HG03520 (cell line): ENCODE measurements at regions not wholly inside any gene's neighbourhood (a gene's known extent, or its start where the extent isn't known, plus 50 kb on each side); places are given as distances from the start of the nearest gene placed in this dataset.

ENCODE experiments used
- ATAC-seq: cut with Tn5 transposase; IDR thresholded peaks from one replicate; pipeline ENCODE4 v1.9.1; 2021; ENCODE audit warnings: mild to moderate bottlenecking, moderate library complexity; ENCODE audit not compliant: unreplicated experiment

DNA sequence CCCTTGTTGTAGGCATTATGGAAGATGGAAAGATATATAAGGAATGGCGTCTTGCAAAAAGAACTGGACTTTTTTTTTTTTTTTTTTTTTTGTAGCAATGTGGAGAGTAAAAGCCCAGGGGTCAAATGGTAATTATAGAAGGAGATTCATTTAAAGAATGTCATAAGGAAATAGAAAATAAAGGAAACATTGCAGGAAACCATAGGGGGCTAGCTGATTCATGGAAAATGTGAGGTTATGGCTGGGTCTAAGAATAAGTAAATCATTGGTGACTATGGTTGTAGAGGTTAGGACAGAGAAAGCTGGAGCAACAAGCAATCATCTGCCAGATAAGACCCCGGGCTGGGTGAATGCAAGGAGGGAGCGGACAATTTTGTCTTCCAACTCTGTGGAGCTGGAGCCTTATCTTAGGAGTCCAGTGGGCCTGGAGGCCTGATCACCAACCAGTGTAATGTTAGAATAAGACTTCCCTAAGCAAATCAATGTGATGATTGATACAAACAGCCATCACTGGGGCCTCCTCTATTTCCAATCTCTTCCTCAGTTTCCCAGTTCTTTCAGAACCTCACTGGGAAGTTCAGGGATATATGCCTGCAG, 201.2 kb upstream of the TNP1 start:
- ATAC-seq, result no peak

DNA sequence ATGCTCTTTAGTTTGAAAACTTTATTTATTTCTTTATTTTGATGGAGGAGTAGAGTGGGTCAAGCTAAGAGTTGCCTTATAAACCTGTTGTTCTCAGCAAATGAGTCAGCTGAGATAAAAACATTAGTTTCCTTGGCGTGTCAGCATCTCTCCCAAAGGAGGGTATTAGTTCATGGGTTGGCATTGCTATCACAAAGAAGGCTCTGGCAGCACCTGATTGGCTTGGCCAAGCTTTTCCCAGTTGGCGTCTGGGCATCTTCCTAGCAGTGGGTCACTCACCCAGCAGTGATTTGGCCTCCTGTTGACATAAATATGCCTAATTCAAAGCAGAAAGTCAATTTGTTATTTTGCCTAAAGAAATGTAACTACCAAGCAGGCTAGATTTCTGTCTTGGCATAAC, 200.7 kb upstream of the TNP1 start:
- no peak for ATAC-seq

DNA sequence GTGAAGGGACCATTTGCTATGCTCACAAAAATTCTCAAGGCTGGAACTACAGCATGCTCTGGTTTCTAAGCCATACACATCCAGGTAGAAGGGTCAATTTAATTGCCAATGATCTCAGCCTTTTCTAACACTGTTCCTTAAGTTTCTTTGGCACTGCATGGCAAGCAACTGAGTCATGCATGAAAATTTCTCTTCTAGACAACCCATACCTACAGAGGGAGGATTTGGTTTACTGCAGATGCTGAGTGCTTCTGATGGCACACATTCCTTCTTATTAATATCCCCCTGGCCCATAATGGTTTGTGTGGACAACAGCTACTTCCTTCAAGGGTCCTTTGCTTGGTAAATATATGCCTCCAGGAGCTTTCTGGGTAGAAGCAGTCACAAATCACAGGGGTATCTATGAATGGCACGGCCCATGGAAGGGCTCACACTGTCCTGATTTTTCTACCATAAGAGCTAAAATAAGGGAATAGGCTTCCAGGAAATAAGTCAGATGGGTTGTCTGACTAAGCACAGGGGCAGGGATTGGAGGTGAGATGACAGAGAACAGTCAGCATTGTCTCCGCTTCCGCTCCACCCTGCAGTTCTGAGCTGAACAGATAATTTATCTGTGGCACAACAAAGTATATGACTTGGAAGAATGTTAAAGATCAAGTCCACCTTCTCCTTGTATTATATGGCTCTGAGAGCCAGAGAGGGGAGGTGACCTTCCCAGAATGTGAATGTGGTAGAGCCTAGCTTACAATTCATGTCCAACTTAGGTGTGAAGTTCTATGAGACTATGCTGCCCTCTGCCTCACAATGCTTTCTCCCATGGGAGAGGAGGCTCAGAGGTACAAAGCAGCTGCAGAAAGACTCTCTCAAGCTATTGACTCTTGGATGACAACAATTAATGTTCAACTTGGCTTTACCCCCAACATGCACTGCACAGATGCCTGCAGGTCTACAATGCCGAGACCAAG, 199.2 kb upstream of the TNP1 start:
- ATAC-seq, result no peak

DNA sequence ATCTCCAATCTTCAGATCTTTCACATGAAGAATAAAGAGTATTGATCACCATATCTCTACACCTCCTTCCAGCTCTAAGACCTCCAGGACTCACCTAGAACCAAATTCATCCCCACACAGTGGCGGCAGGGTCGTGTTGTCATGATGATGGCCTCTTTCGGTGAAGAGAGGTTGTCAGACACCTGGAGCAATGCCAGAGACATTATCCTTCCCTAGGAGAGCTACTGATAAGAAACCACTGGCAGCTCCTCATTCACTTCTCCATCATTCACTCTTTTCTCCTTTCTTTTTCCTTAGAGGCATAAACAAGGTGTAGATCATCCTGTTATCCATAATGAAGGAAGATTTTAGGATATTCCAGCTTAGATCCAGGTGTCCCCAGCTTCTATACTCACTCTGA, 197.9 kb upstream of the TNP1 start:
- ATAC-seq, result no peak

DNA sequence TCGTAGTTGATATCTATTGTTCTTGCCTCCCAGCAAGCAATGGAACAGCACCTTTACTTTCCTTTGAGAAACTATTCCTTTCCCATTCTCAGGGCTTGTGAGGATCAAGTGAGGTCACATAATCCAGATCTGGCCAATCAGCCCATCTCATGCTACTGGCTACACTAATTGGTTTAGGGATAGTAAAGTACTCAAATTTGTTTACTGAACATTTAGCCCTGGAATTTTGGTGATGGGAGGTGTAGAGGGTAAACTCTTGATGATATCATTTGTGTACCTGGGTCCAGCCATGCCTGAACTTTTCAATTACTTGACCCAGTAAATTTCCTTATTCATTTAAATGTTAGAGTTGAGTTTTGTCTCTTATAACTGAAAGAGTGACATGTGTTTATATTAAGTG, 195.8 kb upstream of the TNP1 start:
- no peak for ATAC-seq

DNA sequence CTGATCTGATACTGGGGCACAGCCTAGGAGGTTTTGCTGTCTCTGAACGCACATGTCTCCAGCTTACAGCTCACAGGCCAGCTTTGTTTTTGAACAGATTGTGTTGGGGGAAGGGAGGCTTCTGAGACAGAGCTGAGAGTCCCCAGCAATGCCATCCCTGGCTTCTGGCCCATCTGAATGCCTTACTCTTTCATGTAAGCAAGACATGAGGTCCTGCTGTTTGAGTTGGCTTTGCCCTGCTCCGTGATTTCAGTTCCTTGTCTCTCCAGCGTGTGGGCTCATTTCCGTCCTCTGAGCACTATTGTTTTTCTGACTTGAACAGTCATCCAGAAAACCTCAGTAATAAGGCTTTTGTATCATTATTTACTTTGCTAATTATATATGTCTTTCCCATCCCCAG, 194.9 kb upstream of the TNP1 start:
- no peak for ATAC-seq

DNA sequence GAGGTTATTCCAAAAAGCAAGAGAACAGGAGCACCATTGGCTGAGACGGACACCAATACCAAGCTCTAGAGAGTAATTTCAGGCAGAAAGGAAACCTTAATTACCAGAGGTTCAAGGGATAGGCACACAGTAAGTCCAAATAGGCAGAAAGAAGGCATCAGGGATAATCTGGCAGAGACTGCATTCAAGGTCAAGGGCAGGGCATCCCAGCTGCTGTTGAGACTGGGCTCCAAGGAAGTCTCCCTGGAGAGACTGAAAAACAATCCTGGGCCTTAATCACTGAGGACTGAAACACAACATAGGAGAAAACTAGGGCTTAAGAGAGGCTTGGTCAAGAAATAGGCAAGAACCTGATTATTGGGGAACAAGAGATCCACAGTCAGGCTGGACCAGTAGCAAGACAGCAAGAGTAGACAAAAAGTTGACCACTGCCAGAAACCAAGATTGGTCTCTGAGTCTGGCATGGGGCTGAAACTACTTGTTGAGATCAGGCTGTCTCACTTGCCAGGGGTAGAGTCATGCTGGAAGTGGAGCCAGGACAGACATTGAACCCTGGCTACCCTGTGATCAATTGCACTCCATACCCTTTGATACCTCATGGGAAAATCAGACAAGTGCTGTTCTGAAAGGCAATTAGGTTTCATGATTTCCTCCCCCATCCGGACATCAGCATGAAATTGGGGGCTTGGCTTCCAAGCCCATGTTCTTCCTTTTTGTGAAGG, 193.2 kb upstream of the TNP1 start:
- no peak for ATAC-seq

DNA sequence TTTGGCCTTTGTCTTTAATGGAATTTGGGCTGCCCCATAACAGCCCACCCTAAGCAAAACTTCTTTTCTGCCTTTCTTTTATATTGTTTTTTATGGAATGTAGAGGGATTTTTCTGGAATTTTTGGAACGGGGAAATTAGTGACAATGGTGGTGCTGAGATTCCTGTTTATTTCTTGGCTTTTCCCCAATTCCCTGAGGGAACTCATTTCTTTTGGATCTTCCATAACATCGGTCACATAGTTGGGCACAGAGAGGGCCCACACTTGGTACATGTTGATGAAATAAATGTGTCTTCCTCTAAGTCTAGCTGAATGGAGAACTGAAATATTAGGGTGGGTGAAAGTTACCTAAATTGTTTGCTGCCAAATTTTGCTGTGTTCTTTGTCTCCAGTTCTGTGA, 191.6 kb upstream of the TNP1 start:
- ATAC-seq, result no peak

DNA sequence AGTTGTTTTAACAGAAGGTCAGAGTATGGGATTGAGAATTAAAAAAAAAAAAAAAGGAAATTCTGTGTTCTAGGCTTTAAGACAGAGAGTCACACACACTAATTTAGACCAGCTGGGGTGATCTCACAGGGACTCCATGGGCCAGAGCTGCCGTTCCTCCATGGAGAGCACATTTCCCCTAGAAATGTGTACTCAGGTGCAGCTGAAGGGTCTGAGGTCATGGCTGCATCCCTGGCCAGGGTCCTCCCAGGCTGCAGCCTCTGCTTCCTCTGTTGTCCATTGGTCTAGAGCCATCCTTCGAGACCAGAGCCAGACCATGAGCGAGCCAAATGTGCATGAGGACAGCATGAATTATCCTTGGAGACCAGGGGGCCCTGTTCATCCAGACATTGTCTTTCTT, 190.1 kb upstream of the TNP1 start:
- ATAC-seq, result no peak

DNA sequence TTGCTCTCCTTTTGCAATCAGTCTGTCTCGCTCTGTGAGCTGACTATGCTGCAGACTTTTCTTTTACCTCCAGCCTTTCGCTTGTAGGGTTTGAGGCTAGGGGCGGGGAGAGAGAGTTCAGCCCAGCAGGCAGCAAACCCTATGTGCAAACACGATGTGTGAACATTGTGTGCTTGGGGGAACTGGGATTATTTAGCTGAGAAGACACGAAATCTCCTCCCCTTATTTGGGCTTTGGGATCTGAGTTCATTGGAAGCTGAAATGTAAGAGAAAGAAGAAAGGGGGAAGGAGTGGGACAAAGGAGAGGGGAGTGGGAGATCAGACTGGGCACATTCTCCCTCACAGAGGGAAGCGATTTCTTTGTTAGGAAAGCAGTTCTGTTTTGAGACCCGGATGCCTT, 189.6 kb upstream of the TNP1 start:
- no peak for ATAC-seq

DNA sequence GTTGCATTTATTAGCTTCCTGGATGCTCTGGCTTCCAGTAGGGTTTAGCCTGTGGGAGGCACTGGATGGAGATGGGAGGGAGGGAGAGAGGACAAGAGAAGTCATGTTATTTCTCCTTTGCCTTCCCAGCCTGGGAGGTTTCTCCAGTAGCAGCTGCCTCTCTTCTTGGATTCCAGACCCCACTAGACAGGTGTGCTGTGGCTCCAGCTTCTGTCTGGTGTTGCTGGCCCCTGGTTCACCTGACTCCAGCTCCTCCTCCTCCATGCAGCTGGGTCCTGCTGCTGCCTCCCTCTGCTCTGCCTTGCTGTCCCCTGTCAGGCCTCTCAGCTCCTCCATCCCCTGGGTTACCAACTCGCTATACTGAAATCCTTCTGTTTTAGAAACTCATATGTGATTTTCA, 188.9 kb upstream of the TNP1 start:
- no peak for ATAC-seq

DNA sequence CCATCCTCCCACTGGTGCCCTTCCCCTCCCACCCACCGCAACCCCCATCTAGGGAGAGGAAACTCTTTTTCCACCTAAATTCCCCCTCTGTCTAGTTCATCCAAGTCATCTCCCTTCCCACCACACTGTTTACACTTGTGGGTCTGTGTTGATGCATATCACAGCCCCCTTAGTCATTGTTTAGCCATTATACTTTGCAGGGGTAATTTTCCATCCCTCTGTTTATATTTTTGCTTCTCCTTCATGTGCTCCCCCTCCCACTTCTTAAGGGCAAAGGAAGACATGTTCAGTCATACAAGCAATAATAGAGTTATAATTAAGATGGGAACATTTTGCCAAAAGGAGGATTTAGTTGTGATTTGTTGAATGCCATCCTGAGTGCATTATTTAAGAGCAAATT, 187.8 kb upstream of the TNP1 start:
- no peak for ATAC-seq

DNA sequence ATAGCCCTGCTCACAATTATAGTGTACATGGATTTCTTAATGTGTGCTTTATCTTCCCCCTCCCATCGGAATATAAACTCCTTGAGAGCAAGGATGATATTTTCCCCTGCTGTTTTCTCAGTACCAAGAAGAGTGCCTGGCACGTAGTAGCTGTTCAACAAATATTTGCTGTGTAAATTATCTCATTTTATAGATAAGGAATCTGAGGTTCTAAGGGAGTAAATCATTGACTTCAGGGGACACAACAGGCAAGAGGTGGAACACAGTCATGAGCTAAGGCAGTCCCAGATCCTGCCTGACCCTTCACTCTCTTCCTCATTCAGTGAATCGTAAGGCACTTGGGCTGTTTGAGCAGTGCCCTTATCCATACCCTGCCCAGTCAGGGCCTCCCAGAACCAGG, 187.3 kb upstream of the TNP1 start:
- ATAC-seq, result no peak

DNA sequence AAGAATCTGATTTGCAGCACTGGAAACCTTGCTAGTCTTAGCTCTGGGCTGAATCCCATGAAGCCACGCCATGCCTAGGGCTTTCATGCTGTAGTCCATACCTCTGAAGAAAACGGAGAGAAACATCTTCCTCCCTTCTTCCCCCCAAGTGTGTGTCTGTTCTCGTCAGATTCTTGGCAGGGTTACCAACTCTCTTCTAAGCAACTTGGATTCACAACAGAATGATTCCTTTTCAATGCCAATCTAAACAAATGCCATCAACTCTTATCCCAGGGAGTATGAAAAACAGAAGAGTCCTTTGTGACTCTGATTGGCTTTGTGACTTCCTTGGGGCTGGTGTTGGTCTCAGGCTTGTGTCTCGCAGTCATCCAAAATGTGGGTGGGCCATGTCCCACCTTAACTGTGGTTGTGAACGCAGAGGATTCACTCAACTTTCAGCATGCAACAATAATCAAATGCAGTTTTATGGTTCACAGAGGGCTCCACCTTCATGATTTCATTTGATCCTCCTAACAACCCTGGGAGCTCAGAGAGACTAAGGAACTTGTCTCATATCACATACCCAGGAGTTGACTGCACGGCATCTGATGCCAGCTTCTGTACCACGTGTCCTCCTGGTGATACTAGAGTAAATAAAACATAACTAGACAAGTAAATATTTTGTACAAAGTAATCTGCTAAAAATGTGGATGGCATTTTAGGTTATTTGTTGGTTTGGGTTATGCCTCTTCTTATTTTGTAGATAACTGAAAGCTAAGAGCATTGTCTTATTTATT, 186.0 kb upstream of the TNP1 start:
- ATAC-seq, result no peak

DNA sequence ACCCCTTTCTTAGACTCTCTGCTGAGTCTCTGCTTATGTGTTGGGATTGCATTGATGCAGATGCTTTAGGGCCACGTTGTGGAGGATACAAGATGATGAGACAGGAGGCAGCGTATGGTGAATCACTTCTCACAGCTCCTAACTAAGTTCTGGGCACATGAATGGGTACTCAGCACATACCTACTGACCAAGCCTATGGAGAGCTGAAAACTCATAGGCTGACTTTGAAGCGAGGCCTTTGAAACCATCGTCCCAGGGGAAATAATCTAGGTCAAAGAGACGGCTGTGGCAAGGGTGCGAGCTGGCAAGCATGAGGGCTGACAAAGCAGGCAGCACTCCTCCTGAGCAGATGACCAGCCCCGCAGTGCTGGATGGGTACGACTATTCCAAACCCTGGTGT, 180.2 kb upstream of the TNP1 start:
- ATAC-seq, result no peak

DNA sequence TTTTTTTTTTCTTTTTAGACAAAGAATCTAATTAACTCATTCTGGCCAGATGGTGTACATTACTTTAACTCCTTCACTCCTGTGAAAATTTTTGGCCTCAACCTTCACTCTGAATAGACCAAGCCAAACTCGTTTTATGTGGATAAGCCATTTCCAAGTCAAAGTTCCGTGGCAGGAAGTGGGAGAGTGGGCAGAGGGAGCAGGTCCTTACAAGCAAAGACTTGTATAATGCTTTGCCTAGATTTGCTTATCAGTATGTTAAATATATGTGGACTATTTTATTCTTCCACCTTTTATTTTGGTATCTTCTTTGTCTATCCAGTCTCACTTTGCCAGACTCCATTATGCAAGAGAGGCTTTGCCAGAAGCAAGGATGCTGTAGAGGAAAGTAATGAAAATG, 178.1 kb upstream of the TNP1 start:
- ATAC-seq, result no peak

DNA sequence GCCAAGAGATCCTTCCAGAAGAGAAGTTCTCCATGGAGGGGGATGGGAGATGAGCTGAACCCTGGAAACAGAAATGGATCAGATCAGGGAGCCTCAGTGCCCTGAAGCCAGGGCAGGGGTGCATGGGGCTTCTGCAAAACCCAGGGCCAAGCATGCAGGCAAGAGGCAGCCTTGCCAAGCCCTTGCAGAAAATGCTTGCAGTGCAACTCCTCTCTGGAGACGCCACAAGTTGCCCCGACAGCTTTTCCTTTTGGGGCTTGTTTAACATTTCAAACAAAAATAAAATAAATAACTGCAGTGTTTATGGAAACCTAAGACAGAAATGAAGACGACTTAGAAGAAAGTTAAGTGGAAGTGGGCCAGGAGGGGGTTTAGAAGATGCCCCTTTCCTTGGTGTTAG, 177.5 kb upstream of the TNP1 start:
- ATAC-seq, result no peak

DNA sequence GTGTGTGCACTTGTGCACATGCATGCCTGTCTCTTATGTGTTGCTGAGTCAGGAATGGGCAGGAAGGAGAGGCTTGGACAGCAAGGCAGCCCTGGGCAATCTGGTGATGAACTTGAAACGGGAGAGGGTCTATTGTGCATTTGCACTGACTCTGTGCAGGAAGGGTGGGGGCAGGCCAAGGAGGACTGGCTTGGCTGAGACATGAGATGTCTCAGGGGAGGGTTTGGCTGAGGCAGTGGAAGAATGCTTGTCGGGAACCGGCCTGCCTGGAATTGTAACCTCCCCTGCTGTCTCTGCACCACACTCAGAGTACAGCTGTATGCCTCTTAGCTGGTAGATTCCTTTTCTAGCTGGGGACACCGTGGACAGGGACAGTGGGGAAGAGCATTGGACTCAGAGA, 176.1 kb upstream of the TNP1 start:
- ATAC-seq, result no peak

DNA sequence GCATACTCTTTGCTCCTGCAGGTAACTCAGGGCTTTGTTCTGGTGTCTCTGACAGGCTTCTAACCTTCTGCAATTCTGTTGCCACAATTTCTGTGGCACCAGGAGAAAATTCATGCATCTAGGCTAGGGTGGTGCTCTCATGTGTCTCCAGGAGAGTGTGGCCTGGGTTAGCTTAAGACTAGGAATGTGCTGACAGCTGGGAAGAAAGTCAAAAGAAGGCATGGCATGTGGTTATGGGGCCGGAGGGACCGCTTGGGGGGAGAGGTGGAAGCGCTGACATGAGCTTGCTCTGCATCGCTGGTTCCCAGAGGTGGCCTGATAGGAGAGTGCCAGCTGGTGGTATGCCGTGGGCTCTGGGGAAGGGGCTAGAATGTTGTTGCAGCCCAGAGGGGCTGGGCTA, 173.3 kb upstream of the TNP1 start:
- no peak for ATAC-seq

DNA sequence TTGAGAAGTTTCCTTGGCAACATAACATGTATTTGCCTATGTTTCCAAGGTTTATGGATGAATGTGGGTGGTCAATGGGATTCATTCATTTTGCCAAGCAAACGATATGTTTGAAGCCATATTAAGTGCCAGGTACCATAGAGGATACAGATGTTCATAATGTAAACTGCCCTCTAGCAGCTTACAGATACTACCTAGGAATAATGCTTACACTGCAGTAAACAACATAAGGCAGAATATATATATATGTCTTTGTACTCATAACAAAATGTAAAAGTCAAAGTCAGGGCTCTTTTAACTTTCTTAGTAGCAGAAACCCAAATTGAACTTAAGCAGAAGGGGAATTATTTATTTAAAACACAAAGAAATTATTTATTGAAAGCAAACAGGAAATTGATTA, 171.6 kb upstream of the TNP1 start:
- ATAC-seq, result no peak

DNA sequence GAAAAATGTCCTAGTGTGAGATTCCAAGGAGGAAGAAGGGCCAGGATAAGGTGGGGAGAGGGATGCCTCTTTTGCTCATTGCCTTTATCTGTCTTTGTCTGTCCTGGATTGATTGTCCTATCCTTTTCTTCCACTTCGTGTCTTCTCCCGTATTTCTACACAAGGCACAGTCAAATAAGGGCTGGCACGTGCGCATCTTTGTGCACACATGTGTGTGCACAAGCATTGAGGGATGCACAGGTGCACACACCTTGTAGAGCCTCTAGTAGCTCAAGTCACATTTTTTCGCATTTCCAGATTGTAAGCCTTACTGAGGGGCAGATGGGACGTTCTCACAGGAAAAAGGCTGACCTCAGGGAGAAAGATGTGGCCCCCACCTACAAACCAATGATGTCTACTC, 170.2 kb upstream of the TNP1 start:
- no peak for ATAC-seq
